Large intestine (tissue), 3 donors: ENCODE measurements at regions not wholly inside any gene's neighbourhood (a gene's known extent, or its start where the extent isn't known, plus 50 kb on each side); places are given as distances from the start of the nearest gene placed in this dataset.

Experiments
- DNase-seq, 2 donors: peaks; one replicate each; pipeline versions ENCODE4 v3.0.0 to v3.0.0-alpha.2; 2013
- H3K27ac ChIP-seq: one replicate; pipeline ENCODE4 v1.5.1; 2013; ENCODE audit warnings: low read length
- H3K27me3 ChIP-seq: 2 replicates; pipeline ENCODE4 v1.6.1; 2013; ENCODE audit warnings: low read length; ENCODE audit not compliant: control insufficient read depth, insufficient read depth
- H3K36me3 ChIP-seq: 2 replicates; pipeline ENCODE4 v1.6.1; 2013; ENCODE audit warnings: low read length; ENCODE audit not compliant: control insufficient read depth, insufficient read depth
- H3K4me1 ChIP-seq: one replicate; pipeline ENCODE4 v1.6.1; 2013; ENCODE audit warnings: low read length; ENCODE audit not compliant: control insufficient read depth, insufficient read depth
- H3K4me3 ChIP-seq: one replicate; pipeline ENCODE4 v1.5.1; 2013; ENCODE audit warnings: low read length
- H3K9me3 ChIP-seq: one replicate; pipeline ENCODE4 v1.6.1; 2013; ENCODE audit warnings: mild to moderate bottlenecking, low read depth, low read length, moderate library complexity; ENCODE audit not compliant: control insufficient read depth
- WGBS: methylation state at CpG from one replicate; pipeline ENCODE4 v1.1.5; 2013; ENCODE audit warnings: low lambda C conversion rate; ENCODE audit not compliant: insufficient coverage; 5-methylcytosine and 5-hydroxymethylcytosine counted together

DNA sequence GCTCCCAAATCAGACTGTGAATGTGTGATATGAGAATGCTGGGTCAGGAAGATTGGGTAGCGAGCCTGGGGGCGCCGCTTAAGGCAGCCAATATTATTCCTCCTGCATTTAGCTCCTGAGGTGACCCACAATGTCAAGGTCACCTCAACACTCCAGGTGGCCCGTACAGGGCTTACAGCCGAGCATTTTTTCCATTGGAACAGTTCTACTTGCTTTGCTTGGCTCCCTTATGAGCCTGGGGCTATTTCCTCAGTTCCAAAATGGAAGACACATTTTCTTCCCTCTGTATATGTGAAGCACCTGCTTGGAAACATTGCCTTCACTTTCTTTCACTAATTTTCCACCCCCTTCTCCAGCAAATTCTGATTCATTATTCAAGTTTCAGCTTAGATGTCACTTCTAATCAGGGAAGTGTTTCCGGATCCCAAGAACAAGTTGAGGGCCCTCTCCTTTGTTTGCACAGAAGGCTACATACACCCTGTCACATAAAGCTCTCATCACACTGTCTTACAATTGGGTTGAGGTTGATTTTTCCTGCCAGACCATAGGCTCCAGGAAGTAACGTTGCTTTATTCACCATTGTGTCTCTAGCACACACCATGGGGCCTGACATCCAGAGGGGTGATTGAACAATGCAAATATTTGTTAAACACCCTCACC, 330.2 kb downstream of the PIK3R1 start:
- Histone ChIP-seq H3K4me1 (peaks cover 15% of the 10 kb centered on the region), H3K36me3 (no peaks in the 10 kb centered on the region), H3K9me3 (no peaks in the 10 kb centered on the region), H3K27ac (no peak overlapping the region), H3K4me3 (no peak overlapping the region), H3K27me3 (no peaks in the 10 kb centered on the region)
- WGBS: no CpG with 5 or more reads among the region's 7 CpGs
- no peak for DNase-seq

- Histone ChIP-seq H3K27me3 (no peaks in the 10 kb centered on the region), H3K4me1 (peaks cover 15% of the 10 kb centered on the region), H3K4me3 (no peak overlapping the region), H3K36me3 (no peaks in the 10 kb centered on the region), H3K9me3 (no peaks in the 10 kb centered on the region), H3K27ac (no peak overlapping the region)
- DNase-seq: no peak
- WGBS: 100% methylated on average over 1 of the region's 3 CpGs
Observed at GRCh38 chr5:68547056-68547455, 331.5 kb downstream of the PIK3R1 start.

DNA sequence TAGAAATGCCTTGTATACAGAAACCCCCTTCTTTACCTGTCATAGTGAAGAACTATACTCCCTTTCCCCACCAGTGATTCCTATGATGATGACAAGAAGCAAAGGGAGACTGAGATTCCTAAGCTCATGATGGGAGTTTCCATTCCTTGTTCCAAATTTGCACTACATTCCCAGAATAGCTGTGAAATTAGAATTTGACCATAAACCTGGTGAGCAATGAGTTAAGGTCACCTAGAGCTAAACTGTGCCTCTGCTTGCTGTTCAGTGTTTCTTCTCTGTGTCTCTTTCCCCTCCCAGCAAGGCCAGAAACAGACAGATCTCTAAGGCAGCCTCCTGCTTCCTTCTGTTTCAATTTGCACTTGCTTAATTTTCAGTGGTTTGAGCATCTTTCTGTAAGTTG, 332.1 kb downstream of the PIK3R1 start:
- H3K9me3 ChIP-seq: no peaks in the 10 kb centered on the region
- H3K27me3 ChIP-seq: no peaks in the 10 kb centered on the region
- no peak overlapping the region for H3K4me3 ChIP-seq
- no peaks in the 10 kb centered on the region for H3K36me3 ChIP-seq
- DNase-seq: no peak
- H3K4me1 ChIP-seq: peaks cover 15% of the 10 kb centered on the region
- H3K27ac ChIP-seq: no peak overlapping the region

DNA sequence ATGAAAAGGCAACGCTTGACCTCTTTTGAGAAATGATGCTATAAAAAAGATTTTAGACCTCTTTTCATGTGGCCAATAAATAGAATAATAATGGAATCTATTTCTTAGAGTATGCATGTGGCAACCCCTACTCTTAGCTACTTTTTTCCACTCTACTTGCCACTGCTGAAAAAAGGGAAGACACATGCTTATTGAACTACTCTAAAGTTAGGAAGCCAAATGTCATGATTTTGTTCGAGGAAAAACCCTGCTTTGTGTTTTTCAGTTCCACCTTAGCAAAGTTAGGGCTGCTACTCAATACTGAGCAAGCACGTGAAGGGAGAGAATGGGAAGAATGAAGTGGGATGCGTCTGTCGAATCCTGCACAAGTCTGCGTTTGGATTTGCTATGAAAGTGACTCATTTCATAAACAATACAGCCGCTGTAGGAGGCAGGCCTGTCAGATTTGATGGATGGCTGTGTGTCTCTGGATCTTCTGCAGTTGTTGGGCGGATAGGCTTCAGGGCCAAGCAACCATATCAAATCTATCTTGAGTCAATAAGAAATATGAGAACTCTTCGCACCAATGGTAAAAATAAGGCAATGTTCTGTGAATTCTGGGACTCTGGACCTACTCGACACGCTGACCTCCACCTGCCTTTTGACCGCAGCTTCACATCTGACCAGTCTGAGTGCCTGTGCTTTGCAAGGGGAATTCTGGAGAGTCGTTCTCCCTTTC, 333.6 kb downstream of the PIK3R1 start:
- WGBS: 68% methylated on average over 5 of the region's 13 CpGs
- Histone ChIP-seq H3K9me3 (no peaks in the 10 kb centered on the region), H3K4me3 (no peak overlapping the region), H3K36me3 (no peaks in the 10 kb centered on the region), H3K27ac (no peak overlapping the region), H3K4me1 (peaks cover 15% of the 10 kb centered on the region), H3K27me3 (no peaks in the 10 kb centered on the region)
- DNase-seq: no peak

- Histone ChIP-seq H3K27me3 (no peaks in the 10 kb centered on the region), H3K27ac (peak overlapping the region; percentile 2), H3K4me1 (peaks cover 15% of the 10 kb centered on the region), H3K36me3 (no peaks in the 10 kb centered on the region), H3K9me3 (no peaks in the 10 kb centered on the region), H3K4me3 (no peak overlapping the region)
- DNase-seq: peak in 1 of 2 donors; percentile 67
Observed at GRCh38 chr5:68550015-68550414, 334.5 kb downstream of the PIK3R1 start.

- no peak for DNase-seq
- Histone ChIP-seq H3K9me3 (no peaks in the 10 kb centered on the region), H3K4me1 (peaks cover 15% of the 10 kb centered on the region), H3K4me3 (no peak overlapping the region), H3K27ac (no peak overlapping the region), H3K36me3 (no peaks in the 10 kb centered on the region), H3K27me3 (no peaks in the 10 kb centered on the region)
- WGBS: no CpG with 5 or more reads among the region's 5 CpGs
Observed at GRCh38 chr5:68551436-68551835, 335.9 kb downstream of the PIK3R1 start.

GRCh38 chr5:68554571-68555279, 339.2 kb downstream of the PIK3R1 start:
- WGBS: 80% methylated on average over 1 of the region's 8 CpGs
- H3K36me3 ChIP-seq: no peaks in the 10 kb centered on the region
- no peak overlapping the region for H3K4me3 ChIP-seq
- no peak for DNase-seq
- H3K9me3 ChIP-seq: no peaks in the 10 kb centered on the region
- H3K4me1 ChIP-seq: peaks cover 6% of the 10 kb centered on the region
- H3K27me3 ChIP-seq: no peaks in the 10 kb centered on the region
- no peak overlapping the region for H3K27ac ChIP-seq

GRCh38 chr5:68555907-68556681, 340.5 kb downstream of the PIK3R1 start:
- no peak for DNase-seq
- Histone ChIP-seq H3K27me3 (no peaks in the 10 kb centered on the region), H3K4me3 (no peak overlapping the region), H3K36me3 (no peaks in the 10 kb centered on the region), H3K9me3 (no peaks in the 10 kb centered on the region), H3K4me1 (no peaks in the 10 kb centered on the region), H3K27ac (no peak overlapping the region)
- whole genome bisulfite sequencing: no CpG with 5 or more reads among the region's 6 CpGs

DNA sequence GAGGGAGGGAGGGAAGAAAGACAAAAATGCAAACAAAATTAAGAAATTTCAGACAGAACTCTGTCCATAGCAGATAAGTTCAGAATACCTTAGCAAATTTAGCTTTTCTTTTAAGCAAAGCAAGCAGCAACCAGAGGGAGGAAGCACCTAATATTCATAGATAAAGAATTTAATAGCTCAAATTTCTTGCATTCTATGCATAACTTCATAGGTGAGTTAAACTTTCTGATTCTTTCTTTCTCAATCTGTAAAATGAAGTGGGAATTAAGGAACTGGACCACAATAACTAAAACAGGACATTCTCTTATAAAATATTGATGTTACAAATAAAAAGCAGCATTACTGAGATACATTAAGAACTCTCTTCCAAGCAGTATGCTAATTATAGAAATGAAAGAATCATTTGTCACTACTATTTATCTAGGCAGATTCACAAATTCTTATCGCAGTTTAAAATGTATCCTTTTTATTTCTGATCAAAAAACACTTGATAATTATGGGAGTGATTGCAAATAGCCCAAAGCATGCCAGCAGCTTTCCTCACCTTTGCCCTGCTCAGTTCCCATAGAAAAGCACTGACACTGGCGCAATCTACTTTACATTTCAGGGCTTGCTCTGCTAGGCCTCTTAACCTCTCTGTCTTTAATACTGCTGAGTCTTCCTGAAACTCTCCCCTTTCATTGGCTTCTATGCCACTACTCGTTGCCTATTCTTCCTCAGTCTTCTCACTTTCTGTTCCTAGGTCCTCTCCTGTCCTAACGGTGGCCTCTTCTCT, 341.8 kb downstream of the PIK3R1 start:
- H3K4me3 ChIP-seq: no peak overlapping the region
- H3K36me3 ChIP-seq: no peaks in the 10 kb centered on the region
- no peaks in the 10 kb centered on the region for H3K4me1 ChIP-seq
- no peaks in the 10 kb centered on the region for H3K27me3 ChIP-seq
- no peak for DNase-seq
- WGBS: 60% methylated on average over 2 of the region's 4 CpGs
- no peaks in the 10 kb centered on the region for H3K9me3 ChIP-seq
- no peak overlapping the region for H3K27ac ChIP-seq

- no peaks in the 10 kb centered on the region for H3K36me3 ChIP-seq
- no CpG with 5 or more reads among the region's 3 CpGs for WGBS
- H3K9me3 ChIP-seq: peaks cover 3% of the 10 kb centered on the region
- peak overlapping the region; percentile 33 for H3K27ac ChIP-seq
- H3K4me1 ChIP-seq: no peaks in the 10 kb centered on the region
- peak; percentile 73 to 82 for DNase-seq
- no peak overlapping the region for H3K4me3 ChIP-seq
- no peaks in the 10 kb centered on the region for H3K27me3 ChIP-seq
Observed at GRCh38 chr5:68562308-68562707, 346.8 kb downstream of the PIK3R1 start.
